D341Med (cell line): ENCODE measurements at regions not wholly inside any gene's neighbourhood (a gene's known extent, or its start where the extent isn't known, plus 50 kb on each side); places are given as distances from the start of the nearest gene placed in this dataset.

ENCODE experiments used
- DNase-seq: peaks from one replicate; pipeline ENCODE4 v3.0.0; 2012; ENCODE audit warnings: low spot score

DNA sequence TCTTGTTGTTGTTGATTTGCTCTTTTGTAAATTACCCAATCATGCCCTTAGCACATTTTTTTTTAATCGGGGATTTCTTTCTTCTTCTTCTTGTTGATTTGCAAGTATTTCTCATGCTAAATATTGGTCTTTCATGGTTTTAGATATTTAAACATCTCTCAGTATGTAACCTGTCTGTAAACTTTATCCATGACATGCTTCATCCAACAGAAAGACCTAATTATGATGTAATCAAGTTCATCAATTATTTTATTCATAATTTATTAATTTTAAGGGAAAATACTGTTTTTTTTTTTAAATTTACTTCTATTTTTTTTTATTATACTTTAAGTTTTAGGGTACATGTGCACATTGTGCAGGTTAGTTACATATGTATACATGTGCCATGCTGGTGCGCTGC, 69.8 kb downstream of the TNFSF18 start:
- DNase-seq = no peak
